SK-N-SH (cell line): ENCODE measurements at regions not wholly inside any gene's neighbourhood (a gene's known extent, or its start where the extent isn't known, plus 50 kb on each side); places are given as distances from the start of the nearest gene placed in this dataset.

Experiments
- CTCF ChIP-seq: fragments of 200-600 bp; sonication (generic); IDR thresholded peaks from 2 replicates; pipeline ENCODE4 v1.6.1; 2017; ENCODE audit warnings: antibody characterized with exemption, mild to moderate bottlenecking, moderate library complexity
- EP300 ChIP-seq, 2 experiments: IDR thresholded peaks; 2 replicates each; pipeline versions ENCODE4 v1.4.0 to v1.6.1; 2012; ENCODE audit warnings: borderline replicate concordance in 1 of 2, low read depth in 1 of 2, low read length in 1 of 2
- EZH2phosphoT487 ChIP-seq: fragments of 200-600 bp; sonication (generic); IDR thresholded peaks from 2 replicates; pipeline ENCODE4 v1.6.1; 2017; ENCODE audit warnings: low read depth, mixed run types, mild to moderate bottlenecking, antibody characterized with exemption, moderate library complexity, borderline replicate concordance
- PBX3 ChIP-seq: IDR thresholded peaks from 2 replicates; pipeline ENCODE4; 2012
- POLR2AphosphoS5 ChIP-seq: IDR thresholded peaks from 2 replicates; pipeline ENCODE4 v1.6.1; 2012; ENCODE audit warnings: low read depth, low read length
- REST ChIP-seq: IDR thresholded peaks from 2 replicates; pipeline ENCODE4 v1.6.1; 2012; ENCODE audit warnings: mild to moderate bottlenecking, low read depth, low read length, moderate library complexity
- SMC3 ChIP-seq: IDR thresholded peaks from 2 replicates; pipeline ENCODE4 v1.6.1; 2012; ENCODE audit warnings: low read depth, low read length, improper control_type of control experiment
- TAF1 ChIP-seq: IDR thresholded peaks from 2 replicates; pipeline ENCODE4 v1.6.1; 2012; ENCODE audit warnings: low read depth, mild to moderate bottlenecking, low read length, moderate library complexity, borderline replicate concordance

GRCh38 chr16:66238696-66239095, 127.8 kb upstream of the CDH5 start:
- TF ChIP-seq TAF1 (no peak), CTCF (no peak), EZH2phosphoT487 (no peak), EP300 (IDR thresholded peaks at IDR 0.05; ENCODE audit: borderline replicate concordance in 1 of 2, low read depth in 1 of 2, low read length in 1 of 2) (no peak), POLR2AphosphoS5 (no peak), REST (no peak), SMC3 (no peak), PBX3 (no peak)
